ENCODE measurements at regions not wholly inside any gene's neighbourhood (a gene's known extent, or its start where the extent isn't known, plus 50 kb on each side); places are given as distances from the start of the nearest gene placed in this dataset.
A peak's percentile ranks its signal among the peaks of the same experiment; 100 is the strongest.
"Not testable (repeated sequence)": the region's sequence is repeated elsewhere in the genome, so short reads cannot be mapped to it uniquely, and the experiment has no call there.

DNA sequence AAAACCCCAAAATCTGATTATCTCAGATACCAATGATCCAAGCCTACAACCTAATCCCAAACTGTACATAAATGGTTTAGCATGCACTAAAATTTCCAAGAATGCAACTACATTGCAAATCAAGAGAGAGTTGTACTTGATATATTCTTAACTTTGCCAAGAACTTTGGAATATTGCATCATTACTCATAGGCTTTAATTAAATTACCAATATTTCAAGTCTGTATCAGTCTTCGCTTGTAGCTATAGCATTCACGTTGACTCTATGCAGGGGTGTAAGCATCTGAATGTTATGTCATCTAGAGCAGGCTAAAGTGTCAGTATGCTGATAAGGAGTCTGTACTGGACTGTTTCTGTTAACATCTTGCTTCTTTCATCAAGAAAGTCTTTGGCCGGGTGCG is 56.3 kb downstream of the FOXI3 start:
- DNase-seq: no peak

DNA sequence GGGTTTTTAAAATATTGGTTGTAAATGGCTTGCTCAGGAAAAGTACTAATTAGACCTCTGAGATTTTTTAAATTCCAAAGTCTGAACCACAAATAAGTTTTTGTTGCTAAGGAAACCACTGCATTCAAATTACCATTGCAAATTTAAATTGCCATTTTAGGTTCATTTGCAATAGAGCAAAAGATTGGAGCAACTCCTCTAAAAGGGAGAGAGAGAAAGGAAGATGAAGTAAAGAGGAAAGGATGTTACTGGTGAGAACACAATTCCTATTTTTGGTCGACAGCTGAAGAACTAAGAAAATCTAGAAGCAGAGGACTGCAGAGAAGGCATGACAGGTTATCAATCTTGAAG is 74.9 kb downstream of the FOXI3 start:
- DNase-seq: no peak

- DNase-seq: no peak
Observed at GRCh38 chr2:88372042-88372441, 80.5 kb downstream of the FOXI3 start.

DNA sequence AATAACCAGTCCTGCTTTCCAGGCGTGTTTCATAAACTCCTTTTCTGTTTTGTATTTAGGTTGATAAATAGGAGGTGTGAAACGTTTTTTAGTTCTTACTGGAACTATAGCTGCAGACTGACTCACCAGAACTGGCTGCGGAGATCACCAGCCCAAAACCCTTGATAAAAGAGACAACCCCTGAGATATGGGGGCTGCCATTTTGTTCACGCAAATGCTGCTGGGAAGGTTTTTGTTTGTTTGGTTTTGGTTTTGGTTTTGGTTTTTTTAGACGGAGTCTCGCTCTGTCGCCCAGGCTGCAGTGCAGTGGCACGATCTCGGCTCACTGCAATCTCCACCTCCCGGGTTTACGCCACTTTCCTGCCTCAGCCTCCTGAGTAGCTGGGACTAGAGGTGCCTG is 87.1 kb downstream of the FOXI3 start:
- DNase-seq: not testable (repeated sequence)

DNA sequence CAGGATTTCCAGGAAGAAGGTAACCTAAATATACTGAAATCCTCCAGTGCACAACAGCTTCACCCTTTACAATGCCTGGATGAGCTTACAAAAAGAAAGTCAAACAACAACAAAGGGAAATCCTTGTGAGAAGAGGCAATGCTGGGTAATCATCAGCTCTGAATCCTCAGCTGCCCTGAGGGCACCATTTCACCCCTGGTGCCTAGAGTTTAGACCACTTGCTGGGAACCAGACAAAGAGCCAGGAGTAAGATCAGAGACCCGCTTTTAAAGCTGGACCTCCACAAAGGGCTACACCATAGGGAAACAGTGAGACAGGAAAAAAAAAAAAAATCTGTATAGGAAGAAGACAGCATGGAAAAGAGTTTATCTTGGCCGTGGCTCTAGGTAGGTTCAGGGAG is 97.0 kb downstream of the FOXI3 start:
- no peak for DNase-seq

- DNase-seq: no peak
Observed at GRCh38 chr2:88351249-88351601, 101.3 kb downstream of the FOXI3 start.

GRCh38 chr2:88350331-88351248 is 101.9 kb downstream of the FOXI3 start:
- peak in 1 of 2 experiments; percentile 18 for DNase-seq

GRCh38 chr2:88345842-88346241 is 106.7 kb downstream of the FOXI3 start:
- DNase-seq: no peak

DNA sequence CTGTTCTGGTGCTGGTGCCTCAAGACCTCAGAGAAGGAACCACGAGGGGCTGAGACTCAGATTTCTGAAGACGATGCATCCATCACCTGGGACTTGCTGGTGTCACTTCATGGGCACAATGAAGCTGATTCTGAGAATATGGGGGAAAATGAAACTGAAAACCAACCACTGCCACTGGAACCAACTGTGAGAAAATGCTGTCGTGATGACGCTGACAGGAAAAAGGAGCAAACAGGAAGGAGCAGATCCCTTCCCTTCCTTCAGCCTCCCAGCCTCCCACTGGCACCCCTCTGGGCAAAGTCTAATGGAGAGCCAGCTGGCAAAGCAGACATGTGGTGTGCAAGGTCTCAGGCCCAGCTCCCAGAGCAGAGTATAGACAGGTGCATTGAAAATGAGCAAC is 109.7 kb downstream of the FOXI3 start:
- DNase-seq: no peak

DNA sequence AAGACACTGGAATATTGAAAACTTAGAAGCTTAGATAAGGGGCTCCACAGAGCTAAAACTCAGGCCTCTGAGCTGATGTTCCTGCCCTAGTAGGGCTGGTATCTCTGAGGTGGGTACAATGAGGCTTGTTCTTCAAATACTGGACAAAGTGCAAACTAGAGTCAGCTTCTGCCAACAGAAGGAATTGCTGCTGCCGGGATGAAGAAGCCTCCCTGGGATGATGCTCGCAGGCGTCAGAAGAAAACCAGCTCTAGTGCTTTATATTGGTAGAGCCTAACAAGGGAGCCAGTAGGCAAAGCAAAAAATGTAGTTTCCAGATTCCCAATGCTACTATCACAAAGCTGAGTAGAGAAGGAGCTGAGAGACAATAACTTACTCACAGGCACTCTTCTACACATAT is 118.1 kb downstream of the FOXI3 start:
- no peak for DNase-seq

- DNase-seq: no peak
Observed at GRCh38 chr2:88331239-88331638, 121.3 kb downstream of the FOXI3 start.

GRCh38 chr2:88329815-88330603 is 122.5 kb downstream of the FOXI3 start:
- no peak for DNase-seq

GRCh38 chr2:88321449-88322248 is 130.8 kb downstream of the FOXI3 start:
- DNase-seq: no peak

GRCh38 chr2:88320076-88320773 is 132.3 kb downstream of the FOXI3 start:
- DNase-seq: no peak

DNA sequence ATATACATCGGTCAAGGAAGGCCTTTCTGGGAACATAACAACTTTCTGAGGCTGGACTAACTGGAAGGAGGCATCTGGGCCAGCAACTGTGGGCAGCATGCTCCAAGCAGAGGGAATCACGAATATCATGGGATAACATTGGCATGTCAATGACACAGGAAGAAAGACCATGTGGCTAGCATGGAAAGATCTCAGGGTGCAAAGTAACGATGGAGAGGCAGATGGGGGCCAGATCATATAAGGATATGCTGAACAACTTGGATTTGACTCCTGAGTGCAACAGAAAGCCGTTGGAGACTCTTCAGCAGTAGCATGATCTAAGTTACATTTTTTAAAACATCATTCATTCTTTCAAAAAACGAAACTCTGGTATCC is 133.6 kb downstream of the FOXI3 start:
- no peak for DNase-seq

DNA sequence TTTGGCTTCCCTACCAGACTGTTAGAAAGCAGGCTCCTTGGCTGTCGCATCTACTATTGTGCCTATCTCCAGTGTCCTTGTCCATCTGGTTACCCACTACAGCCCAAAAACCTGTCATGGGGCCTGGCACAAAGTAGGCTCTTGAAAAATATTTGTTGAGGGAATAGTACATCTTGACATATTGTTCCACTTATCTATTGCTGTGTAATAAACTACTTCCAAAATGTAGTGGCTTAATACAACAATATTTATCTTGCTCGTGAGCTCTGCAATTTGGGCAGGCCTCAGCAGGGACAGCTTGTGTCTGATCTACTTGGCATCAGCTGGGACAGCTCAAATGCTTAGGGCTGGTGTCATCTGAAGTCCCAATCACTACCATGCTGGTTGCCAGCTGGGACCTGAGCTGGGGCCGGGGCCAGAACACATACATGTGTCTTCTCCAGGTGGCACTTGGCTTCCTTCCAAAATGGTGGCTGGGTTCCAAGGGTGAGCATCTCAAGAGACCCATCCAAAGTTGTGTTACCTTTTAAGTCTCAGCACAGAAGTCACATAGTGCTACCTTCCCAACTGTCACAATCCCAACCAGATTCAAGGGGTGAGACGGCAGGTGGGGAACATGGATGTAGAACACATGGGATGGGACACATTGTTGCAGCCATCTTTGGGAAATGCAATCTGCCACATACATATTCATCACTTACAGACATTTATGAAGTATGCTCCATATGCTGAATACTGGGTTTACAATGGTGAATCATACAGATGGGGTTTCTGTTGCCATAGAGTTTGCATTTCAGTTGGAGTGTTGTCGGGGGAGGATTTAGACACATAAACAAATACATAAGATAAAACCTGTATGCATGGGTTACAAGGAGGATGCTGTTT is 134.2 kb downstream of the FOXI3 start:
- no peak for DNase-seq

DNA sequence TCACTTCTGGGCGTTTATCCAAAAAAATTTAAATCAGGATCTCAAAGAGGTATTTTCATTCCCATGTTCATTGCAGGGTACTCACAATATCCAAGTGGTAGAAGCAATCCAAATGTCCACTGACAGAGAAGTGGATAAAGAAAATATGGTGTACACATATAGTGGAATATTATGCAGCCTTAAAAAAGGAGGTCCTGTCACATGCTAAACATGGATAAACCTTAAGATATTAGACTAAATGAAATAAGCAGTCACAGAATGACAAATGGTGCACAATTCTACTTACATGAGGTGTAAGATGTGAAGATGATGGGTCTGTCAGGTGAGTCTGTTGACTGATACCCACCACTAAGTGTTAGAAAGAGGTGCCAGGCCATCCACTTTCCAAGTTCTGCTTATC is 140.6 kb downstream of the THNSL2 start:
- no peak for DNase-seq

DNA sequence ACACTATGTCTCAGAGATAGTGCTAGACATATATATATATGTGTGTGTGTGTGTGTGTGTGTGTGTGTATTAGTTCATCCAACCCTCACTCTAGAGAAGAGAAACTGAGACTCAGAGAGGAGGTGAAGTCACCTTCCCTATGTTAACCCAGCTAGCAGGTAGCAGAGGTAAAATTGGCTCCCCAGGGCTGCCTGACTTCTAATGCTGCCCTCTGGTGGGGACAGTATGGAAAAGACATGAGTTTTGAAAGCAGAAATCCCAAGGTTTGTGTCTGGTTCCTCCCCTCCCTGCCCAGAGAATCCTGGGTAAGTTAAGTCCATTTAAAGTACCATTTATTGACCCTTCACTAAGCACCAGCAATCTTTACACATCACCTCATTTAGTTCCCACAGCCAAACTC is 137.7 kb downstream of the THNSL2 start:
- no peak for DNase-seq

DNA sequence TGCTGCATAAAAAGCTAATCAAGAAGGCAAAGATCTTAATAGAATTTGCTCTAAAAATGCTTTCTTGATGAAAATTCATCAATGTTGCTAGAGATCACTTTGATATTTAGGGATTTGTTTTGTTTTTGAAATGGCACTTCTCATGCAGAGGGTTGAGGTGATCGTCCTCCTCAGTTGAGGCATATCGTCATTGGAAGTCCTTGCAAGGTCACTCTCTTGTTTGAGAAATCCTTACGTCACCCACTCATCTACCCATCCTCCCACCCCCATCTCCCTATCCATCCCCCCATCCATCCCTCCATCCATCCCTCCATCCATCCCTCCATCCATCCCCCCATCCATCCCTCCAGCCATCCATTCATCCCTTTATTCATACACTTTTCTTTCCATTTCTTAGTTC is 133.7 kb downstream of the THNSL2 start:
- DNase-seq: no peak

DNA sequence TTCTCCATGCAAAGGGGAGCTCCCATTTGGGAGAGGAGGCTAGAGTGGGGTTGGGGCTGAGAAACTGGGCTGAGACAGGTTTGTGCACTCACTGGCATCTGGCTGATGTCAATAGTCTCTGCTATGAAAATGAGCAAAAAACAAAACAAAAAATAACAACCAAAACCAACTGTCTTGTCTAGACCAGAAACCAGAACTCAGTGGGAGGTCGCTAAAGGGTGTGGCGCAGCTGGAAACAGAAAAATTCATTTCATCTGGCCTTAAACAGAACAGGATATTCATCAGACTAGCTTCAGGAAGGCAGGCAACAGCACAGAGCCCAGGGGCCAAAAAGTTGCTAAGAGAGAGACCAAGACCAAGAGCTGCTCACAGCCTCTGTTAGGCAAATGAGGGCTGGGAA is 126.1 kb downstream of the THNSL2 start:
- no peak for DNase-seq

DNA sequence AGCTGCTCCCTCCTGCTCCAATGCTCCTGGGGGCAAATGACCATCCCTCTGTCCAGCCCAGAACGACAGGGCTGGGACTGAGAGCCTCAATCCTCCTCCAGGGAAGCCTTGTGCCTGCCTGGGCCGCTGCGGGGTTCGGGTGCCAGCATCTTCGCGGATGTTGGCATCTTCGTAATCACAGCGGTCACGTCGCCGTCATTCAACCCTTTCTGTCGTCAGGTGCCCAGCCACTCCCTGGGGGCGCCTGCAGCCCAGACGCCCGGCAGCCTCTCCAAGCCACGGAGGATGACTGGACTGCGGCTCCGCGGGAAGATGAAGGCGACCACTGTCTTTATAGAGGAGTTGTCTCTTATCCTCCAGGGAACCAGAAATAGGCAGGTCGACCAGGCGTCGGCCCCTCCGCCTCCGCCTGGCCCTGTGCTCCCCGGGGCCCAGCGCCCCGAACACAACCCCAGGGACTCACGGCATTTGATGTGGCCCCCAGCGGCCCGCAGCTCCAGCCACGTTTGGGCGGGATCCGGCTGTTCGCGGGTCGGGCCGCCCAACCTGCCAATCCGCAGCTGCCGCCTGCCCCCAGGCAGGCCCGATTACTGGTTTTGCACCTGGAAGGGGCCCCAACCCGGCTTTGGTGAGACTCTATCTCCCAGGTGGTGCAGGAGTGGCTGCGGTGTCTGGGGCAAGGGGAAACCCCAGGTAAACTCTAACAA is 113.9 kb downstream of the THNSL2 start:
- DNase-seq: no peak

Measured in NCI-H446 (cell line).